HCT116 (cell line): ENCODE measurements at regions not wholly inside any gene's neighbourhood (a gene's known extent, or its start where the extent isn't known, plus 50 kb on each side); places are given as distances from the start of the nearest gene placed in this dataset.

Experiments used
- EZH2 ChIP-seq: fragments of 200-600 bp; sonication (generic); IDR thresholded peaks from 2 replicates; pipeline ENCODE4 v1.6.1; 2017; ENCODE audit warnings: antibody characterized with exemption, mixed run types
- EZH2phosphoT487 ChIP-seq: fragments of 200-600 bp; IDR thresholded peaks from 2 replicates; pipeline ENCODE4 v1.6.1; 2018; ENCODE audit warnings: antibody characterized with exemption, borderline replicate concordance
- POLR2A ChIP-seq: IDR thresholded peaks from 2 replicates; pipeline ENCODE4 v1.7.0; 2011; ENCODE audit warnings: borderline replicate concordance; ENCODE audit not compliant: insufficient read depth, insufficient read length; ENCODE audit errors: extremely low read depth
- SIN3A ChIP-seq: IDR thresholded peaks from 2 replicates; pipeline ENCODE4 v1.6.1; 2012; ENCODE audit warnings: low read depth
- ZBTB33 ChIP-seq: IDR thresholded peaks from 2 replicates; pipeline ENCODE4 v1.6.1; 2011; ENCODE audit warnings: mild to moderate bottlenecking, low read length, moderate library complexity; ENCODE audit not compliant: insufficient replicate concordance; ENCODE audit errors: extremely low read depth

GRCh38 chr3:87901141-87901540, 157.7 kb downstream of the CGGBP1 start:
- TF ChIP-seq EZH2 (no peak), ZBTB33 (no peak), SIN3A (no peak), POLR2A (no peak), EZH2phosphoT487 (no peak)
